HG02852 (cell line): ENCODE measurements at regions not wholly inside any gene's neighbourhood (a gene's known extent, or its start where the extent isn't known, plus 50 kb on each side); places are given as distances from the start of the nearest gene placed in this dataset.
"Not testable (repeated sequence)": the region's sequence is repeated elsewhere in the genome, so short reads cannot be mapped to it uniquely, and the experiment has no call there.

ENCODE experiments used
- ATAC-seq: cut with Tn5 transposase; IDR thresholded peaks from one replicate; pipeline ENCODE4 v1.9.1; 2021; ENCODE audit warnings: mild to moderate bottlenecking, moderate library complexity; ENCODE audit not compliant: unreplicated experiment

- not testable (repeated sequence) for ATAC-seq
Observed at GRCh38 chr3:125915437-125915787, 53.6 kb upstream of the ROPN1B start.

GRCh38 chr3:125915792-125916375, 53.1 kb upstream of the ROPN1B start:
- ATAC-seq = peak; percentile 89

- ATAC-seq = peak; percentile 66
Observed at GRCh38 chr3:125916376-125916978, 52.5 kb upstream of the ROPN1B start.

GRCh38 chr3:125917020-125917549, 51.9 kb upstream of the ROPN1B start:
- ATAC-seq = not testable (repeated sequence)

- not testable (repeated sequence) for ATAC-seq
Observed at GRCh38 chr3:125918024-125918423, 51.0 kb upstream of the ROPN1B start.

- not testable (repeated sequence) for ATAC-seq
Observed at GRCh38 chr3:125918451-125918850, 50.5 kb upstream of the ROPN1B start.

- ATAC-seq = not testable (repeated sequence)
Observed at GRCh38 chr3:125918866-125919265, 50.1 kb upstream of the ROPN1B start.
